A549 (cell line): ENCODE measurements at regions not wholly inside any gene's neighbourhood (a gene's known extent, or its start where the extent isn't known, plus 50 kb on each side); places are given as distances from the start of the nearest gene placed in this dataset.

Experiments
- ATOH8 ChIP-seq: fragments of 250-450 bp; sonication (Bioruptor Pico); IDR thresholded peaks from 2 replicates; pipeline ENCODE4 v1.5.0; 2020; ENCODE audit warnings: low read depth, mild to moderate bottlenecking, moderate library complexity
- CHD2 ChIP-seq: fragments of 150-350 bp; IDR thresholded peaks from 2 replicates; pipeline ENCODE4 v1.6.1; 2014; ENCODE audit warnings: low read length; ENCODE audit not compliant: partially characterized antibody
- CTCF ChIP-seq: fragments of >200 bp; sonication (Bioruptor Twin); formaldehyde crosslinking; IDR thresholded peaks from 3 replicates; pipeline ENCODE4 v1.5.1; 2016
- ESRRA ChIP-seq: fragments of 150-350 bp; IDR thresholded peaks from 2 replicates; pipeline ENCODE4 v1.6.1; 2014; ENCODE audit warnings: mild to moderate bottlenecking, low read length, borderline replicate concordance
- JUNB ChIP-seq: fragments of >200 bp; sonication (Bioruptor Twin); formaldehyde crosslinking; IDR thresholded peaks from 2 replicates; pipeline ENCODE4 v1.6.1; 2016
- KDM5A ChIP-seq: fragments of 200-600 bp; sonication (generic); IDR thresholded peaks from 2 replicates; pipeline ENCODE4 v1.6.1; 2016; ENCODE audit warnings: antibody characterized with exemption, mild to moderate bottlenecking
- MAZ ChIP-seq: fragments of 150-350 bp; IDR thresholded peaks from 2 replicates; pipeline ENCODE4 v1.6.1; 2014; ENCODE audit warnings: antibody characterized with exemption, low read depth, low read length, borderline replicate concordance
- POLR2A ChIP-seq: IDR thresholded peaks from 2 replicates; pipeline ENCODE4 v1.6.1; 2012; ENCODE audit warnings: mild to moderate bottlenecking, low read length
- REST ChIP-seq: fragments of 200-600 bp; sonication (generic); IDR thresholded peaks from 2 replicates; pipeline ENCODE4 v1.6.1; 2016; ENCODE audit warnings: antibody characterized with exemption, mild to moderate bottlenecking, moderate library complexity
- RFX5 ChIP-seq: fragments of 450-650 bp; IDR thresholded peaks from 2 replicates; pipeline ENCODE4 v1.7.1; 2014; ENCODE audit warnings: antibody characterized with exemption, mild to moderate bottlenecking, moderate library complexity
- SREBF2 ChIP-seq: fragments of 450-650 bp; IDR thresholded peaks from 2 replicates; pipeline ENCODE4 v1.6.1; 2014; ENCODE audit warnings: mild to moderate bottlenecking, moderate library complexity
- USF2 ChIP-seq: fragments of 450-650 bp; IDR thresholded peaks from 2 replicates; pipeline ENCODE4 v1.6.1; 2014; ENCODE audit warnings: antibody characterized with exemption
- ZFP36 ChIP-seq: fragments of 450-650 bp; IDR thresholded peaks from 2 replicates; pipeline ENCODE4 v1.6.1; 2014; ENCODE audit warnings: borderline replicate concordance; ENCODE audit not compliant: partially characterized antibody

- TF ChIP-seq RFX5 (no peak), REST (no peak), KDM5A (no peak), POLR2A (no peak), CHD2 (no peak), USF2 (no peak), CTCF (no peak), ZFP36 (no peak), JUNB (no peak), ESRRA (no peak), ATOH8 (CRISPR knock-in tag) (no peak), MAZ (no peak), SREBF2 (no peak)
Observed at GRCh38 chr6:98653179-98653578, 181.2 kb upstream of the POU3F2 start.
